ENCODE measurements at regions not wholly inside any gene's neighbourhood (a gene's known extent, or its start where the extent isn't known, plus 50 kb on each side); places are given as distances from the start of the nearest gene placed in this dataset.

DNA sequence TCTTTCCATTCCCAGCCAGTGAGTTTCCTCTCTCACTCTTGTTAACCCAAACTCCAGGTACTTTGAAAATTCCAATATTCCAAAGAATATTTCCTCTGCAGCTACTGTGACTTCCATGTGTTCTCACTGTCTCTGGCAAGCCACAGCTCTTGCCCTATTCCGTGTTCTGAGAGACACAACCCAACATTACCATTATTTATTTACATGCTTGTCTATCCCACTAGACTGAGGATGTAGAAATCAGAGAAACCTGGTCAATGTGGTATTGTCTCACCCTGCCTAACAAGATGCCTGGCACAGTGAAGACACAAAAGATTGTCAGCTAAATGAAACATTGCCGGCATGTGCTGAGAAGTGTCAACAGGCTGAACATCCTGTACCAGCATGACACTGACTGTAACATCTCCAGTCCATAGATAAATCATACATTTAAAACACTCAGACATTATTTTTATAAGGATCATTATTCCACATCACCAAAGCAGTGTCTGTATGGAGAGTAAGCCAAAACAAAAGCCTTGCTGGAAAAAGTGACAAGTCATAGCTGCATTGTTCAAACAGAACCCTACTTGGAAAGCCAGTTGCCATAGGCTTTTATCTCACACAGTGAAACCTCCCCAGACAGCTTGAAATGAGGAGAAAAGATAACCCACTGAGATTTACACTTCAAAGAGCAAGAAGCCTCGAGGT lies 72.3 kb downstream of the SIPA1L2 start:
- intact Hi-C loops (cut with micrococcal nuclease) = no loop called here
- Histone ChIP-seq H3K36me3 (ENCODE audit: control insufficient read depth, insufficient read depth, low read length) (no peaks in the 10 kb centered on the region), H3K4me3 (no peak overlapping the region), H3K79me2 (ENCODE audit: control insufficient read depth, insufficient read depth, low read length) (no peaks in the 10 kb centered on the region), H3K4me2 (ENCODE audit: insufficient read depth, low read length) (no peak overlapping the region), H2AFZ (ENCODE audit: low read depth, low read length) (no peak overlapping the region), H3K4me1 (replicated peaks in 1 of 2; ENCODE audit: control insufficient read depth in 2 of 2, insufficient read depth in 2 of 2, low read length in 2 of 2) (no peaks in the 10 kb centered on the region), H3K9me1 (ENCODE audit: control insufficient read depth, insufficient read depth, low read length) (no peaks in the 10 kb centered on the region), H3K27me3 (ENCODE audit: control insufficient read depth in 2 of 2, insufficient read depth in 2 of 2, low read length in 2 of 2) (no peaks in the 10 kb centered on the region), H3K9me3 (replicated peaks; ENCODE audit: control insufficient read depth, insufficient read depth, low read depth, low read length) (no peaks in the 10 kb centered on the region), H4K20me1 (replicated peaks; ENCODE audit: control insufficient read depth, insufficient read depth, low read length) (no peaks in the 10 kb centered on the region), H3K27ac (ENCODE audit: extremely low read depth, low read depth, low read length) (no peak overlapping the region), H3K9ac (ENCODE audit: insufficient read depth in 1 of 2, low read depth in 2 of 2, low read length in 2 of 2) (no peak overlapping the region)
- in situ Hi-C loops (cut with MboI) = no loop called here
- ATAC-seq (no peak), DNase-seq (ENCODE audit: extremely low read depth in 1 of 4, low spot score in 3 of 4) (no peak), FAIRE-seq (no peak)
- POLR2A ChIA-PET = no interaction called here
- WGBS (ENCODE audit: insufficient coverage, low coverage, missing lambda C conversion rate) = 3% methylated on average over 3 of the region's 3 CpGs
- CTCF ChIA-PET (ENCODE audit: low intra/inter-chr PET ratio) = no interaction called here
- BruUV-seq (replicated peaks) = no TSS peak
- TF ChIP-seq GTF2A2 (tag; IDR thresholded peaks at IDR 0.05) = no peak
- TF ChIP-seq, protein P1, sequence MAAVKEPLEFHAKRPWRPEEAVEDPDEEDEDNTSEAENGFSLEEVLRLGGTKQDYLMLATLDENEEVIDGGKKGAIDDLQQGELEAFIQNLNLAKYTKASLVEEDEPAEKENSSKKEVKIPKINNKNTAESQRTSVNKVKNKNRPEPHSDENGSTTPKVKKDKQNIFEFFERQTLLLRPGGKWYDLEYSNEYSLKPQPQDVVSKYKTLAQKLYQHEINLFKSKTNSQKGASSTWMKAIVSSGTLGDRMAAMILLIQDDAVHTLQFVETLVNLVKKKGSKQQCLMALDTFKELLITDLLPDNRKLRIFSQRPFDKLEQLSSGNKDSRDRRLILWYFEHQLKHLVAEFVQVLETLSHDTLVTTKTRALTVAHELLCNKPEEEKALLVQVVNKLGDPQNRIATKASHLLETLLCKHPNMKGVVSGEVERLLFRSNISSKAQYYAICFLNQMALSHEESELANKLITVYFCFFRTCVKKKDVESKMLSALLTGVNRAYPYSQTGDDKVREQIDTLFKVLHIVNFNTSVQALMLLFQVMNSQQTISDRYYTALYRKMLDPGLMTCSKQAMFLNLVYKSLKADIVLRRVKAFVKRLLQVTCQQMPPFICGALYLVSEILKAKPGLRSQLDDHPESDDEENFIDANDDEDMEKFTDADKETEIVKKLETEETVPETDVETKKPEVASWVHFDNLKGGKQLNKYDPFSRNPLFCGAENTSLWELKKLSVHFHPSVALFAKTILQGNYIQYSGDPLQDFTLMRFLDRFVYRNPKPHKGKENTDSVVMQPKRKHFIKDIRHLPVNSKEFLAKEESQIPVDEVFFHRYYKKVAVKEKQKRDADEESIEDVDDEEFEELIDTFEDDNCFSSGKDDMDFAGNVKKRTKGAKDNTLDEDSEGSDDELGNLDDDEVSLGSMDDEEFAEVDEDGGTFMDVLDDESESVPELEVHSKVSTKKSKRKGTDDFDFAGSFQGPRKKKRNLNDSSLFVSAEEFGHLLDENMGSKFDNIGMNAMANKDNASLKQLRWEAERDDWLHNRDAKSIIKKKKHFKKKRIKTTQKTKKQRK (IDR thresholded peaks at IDR 0.05; ENCODE audit: borderline replicate concordance, low read depth, low read length) = no peak
- no peak for TF ChIP-seq ATF7 (IDR thresholded peaks at IDR 0.05)
- no peak for TF ChIP-seq SRSF3 (IDR thresholded peaks at IDR 0.05; ENCODE audit: insufficient read depth, low read length)
- no peak for TF ChIP-seq PRPF4 (IDR thresholded peaks at IDR 0.05; ENCODE audit: insufficient read depth, low read depth, low read length, poor library complexity, severe bottlenecking)
- no peak for TF ChIP-seq ZNF830 (CRISPR knock-in tag; IDR thresholded peaks at IDR 0.05)
- TF ChIP-seq, protein P2, sequence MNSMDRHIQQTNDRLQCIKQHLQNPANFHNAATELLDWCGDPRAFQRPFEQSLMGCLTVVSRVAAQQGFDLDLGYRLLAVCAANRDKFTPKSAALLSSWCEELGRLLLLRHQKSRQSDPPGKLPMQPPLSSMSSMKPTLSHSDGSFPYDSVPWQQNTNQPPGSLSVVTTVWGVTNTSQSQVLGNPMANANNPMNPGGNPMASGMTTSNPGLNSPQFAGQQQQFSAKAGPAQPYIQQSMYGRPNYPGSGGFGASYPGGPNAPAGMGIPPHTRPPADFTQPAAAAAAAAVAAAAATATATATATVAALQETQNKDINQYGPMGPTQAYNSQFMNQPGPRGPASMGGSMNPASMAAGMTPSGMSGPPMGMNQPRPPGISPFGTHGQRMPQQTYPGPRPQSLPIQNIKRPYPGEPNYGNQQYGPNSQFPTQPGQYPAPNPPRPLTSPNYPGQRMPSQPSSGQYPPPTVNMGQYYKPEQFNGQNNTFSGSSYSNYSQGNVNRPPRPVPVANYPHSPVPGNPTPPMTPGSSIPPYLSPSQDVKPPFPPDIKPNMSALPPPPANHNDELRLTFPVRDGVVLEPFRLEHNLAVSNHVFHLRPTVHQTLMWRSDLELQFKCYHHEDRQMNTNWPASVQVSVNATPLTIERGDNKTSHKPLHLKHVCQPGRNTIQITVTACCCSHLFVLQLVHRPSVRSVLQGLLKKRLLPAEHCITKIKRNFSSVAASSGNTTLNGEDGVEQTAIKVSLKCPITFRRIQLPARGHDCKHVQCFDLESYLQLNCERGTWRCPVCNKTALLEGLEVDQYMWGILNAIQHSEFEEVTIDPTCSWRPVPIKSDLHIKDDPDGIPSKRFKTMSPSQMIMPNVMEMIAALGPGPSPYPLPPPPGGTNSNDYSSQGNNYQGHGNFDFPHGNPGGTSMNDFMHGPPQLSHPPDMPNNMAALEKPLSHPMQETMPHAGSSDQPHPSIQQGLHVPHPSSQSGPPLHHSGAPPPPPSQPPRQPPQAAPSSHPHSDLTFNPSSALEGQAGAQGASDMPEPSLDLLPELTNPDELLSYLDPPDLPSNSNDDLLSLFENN (IDR thresholded peaks at IDR 0.05; ENCODE audit: low read depth in 2 of 2, low read length in 2 of 2) = no peak
- TF ChIP-seq TFAM (CRISPR knock-in tag; conservative IDR thresholded peaks at IDR 0.05) = no peak

Measured in K562 (cell line).